Small intestine (tissue), 7 donors: ENCODE measurements at regions not wholly inside any gene's neighbourhood (a gene's known extent, or its start where the extent isn't known, plus 50 kb on each side); places are given as distances from the start of the nearest gene placed in this dataset.
A peak's percentile ranks its signal among the peaks of the same experiment; 100 is the strongest.
"Not testable (repeated sequence)": the region's sequence is repeated elsewhere in the genome, so short reads cannot be mapped to it uniquely, and the experiment has no call there.

ENCODE experiments used
- DNase-seq, 2 donors: peaks; one replicate each; pipeline versions ENCODE4 v3.0.0 to v3.0.0-alpha.2; 2013
- FAIRE-seq: peaks from 2 replicates; lab custom pipeline; 2012; peaks lifted over from hg19 to GRCh38; lab: Jason Lieb, UNC
- H3K27ac ChIP-seq, 3 donors: one replicate each; pipeline ENCODE4 v1.5.1; 2013; ENCODE audit warnings: low read length in 2 of 3, mild to moderate bottlenecking in 2 of 3, control low read depth in 1 of 3, inconsistent platforms in 1 of 3, low read depth in 1 of 3, moderate library complexity in 1 of 3
- H3K27me3 ChIP-seq, 3 donors: one replicate each; pipeline ENCODE4 v1.6.1; 2013; ENCODE audit warnings: low read length in 3 of 3, inconsistent platforms in 1 of 3; ENCODE audit not compliant: control insufficient read depth in 3 of 3, insufficient read depth in 3 of 3
- H3K36me3 ChIP-seq, 3 donors: one replicate each; pipeline ENCODE4 v1.6.1; 2013; ENCODE audit warnings: low read length in 3 of 3, inconsistent platforms in 1 of 3, low read depth in 1 of 3, mild to moderate bottlenecking in 1 of 3, moderate library complexity in 1 of 3; ENCODE audit not compliant: control insufficient read depth in 3 of 3, insufficient read depth in 2 of 3
- H3K4me1 ChIP-seq, 3 donors: one replicate each; pipeline ENCODE4 v1.6.1; 2013; ENCODE audit warnings: low read length in 2 of 3, inconsistent platforms in 1 of 3, low read depth in 1 of 3, mild to moderate bottlenecking in 1 of 3, moderate library complexity in 1 of 3; ENCODE audit not compliant: control insufficient read depth in 3 of 3, insufficient read depth in 2 of 3
- H3K4me3 ChIP-seq, 3 donors: one replicate each; pipeline ENCODE4 v1.5.1; 2013; ENCODE audit warnings: low read length in 3 of 3, control low read depth in 1 of 3, inconsistent platforms in 1 of 3, low read depth in 1 of 3, mild to moderate bottlenecking in 1 of 3, moderate library complexity in 1 of 3
- H3K9me3 ChIP-seq, 2 donors: one replicate each; pipeline ENCODE4 v1.6.1; 2013; ENCODE audit warnings: low read depth in 1 of 2, low read length in 1 of 2; ENCODE audit not compliant: control insufficient read depth in 2 of 2, insufficient read depth in 1 of 2
- WGBS, 3 donors: extraction: QIAGEN DNeasy Blood & Tissue Kit; methylation state at CpG; one replicate each; pipeline ENCODE4 v1.1.7; 2013; 5-methylcytosine and 5-hydroxymethylcytosine counted together
- donor health status: healthy with polysubstance abuse.
- donor health status: control.
- donor health status: control.
- donor health status: Bipolar disorder and iron deficiency.
- donor health status: healthy.

DNA sequence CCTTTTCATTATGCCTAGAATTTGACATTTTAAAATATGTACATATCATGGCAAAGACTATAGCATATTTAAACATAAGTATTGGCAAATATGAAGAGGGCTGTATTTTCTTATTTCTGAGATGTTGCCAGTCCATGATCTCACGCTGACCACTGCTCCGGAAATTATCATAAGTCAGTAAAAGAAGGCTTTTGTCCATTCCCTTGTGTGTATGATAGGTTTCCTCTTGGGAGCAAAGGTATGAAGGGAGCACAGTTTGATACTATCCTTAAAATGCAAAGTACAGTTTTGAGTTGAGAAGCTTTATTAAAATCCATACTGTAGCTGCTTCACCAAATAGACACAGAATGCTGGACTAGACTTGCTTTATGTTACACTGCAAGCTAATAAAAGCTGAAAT lies 52.6 kb upstream of the AGA start:
- no peaks in the 10 kb centered on the region for H3K4me1 ChIP-seq
- H3K4me3 ChIP-seq = no peak overlapping the region
- DNase-seq = no peak
- H3K9me3 ChIP-seq = peaks cover 0 to 3% of the 10 kb centered on the region in 2 donors
- FAIRE-seq = no peak
- no peaks in the 10 kb centered on the region for H3K36me3 ChIP-seq
- no peak overlapping the region for H3K27ac ChIP-seq
- no peaks in the 10 kb centered on the region for H3K27me3 ChIP-seq
- WGBS, 3 donors = 93 to 98% (median 94%) methylated on average over 2 of the region's 2 CpGs

DNA sequence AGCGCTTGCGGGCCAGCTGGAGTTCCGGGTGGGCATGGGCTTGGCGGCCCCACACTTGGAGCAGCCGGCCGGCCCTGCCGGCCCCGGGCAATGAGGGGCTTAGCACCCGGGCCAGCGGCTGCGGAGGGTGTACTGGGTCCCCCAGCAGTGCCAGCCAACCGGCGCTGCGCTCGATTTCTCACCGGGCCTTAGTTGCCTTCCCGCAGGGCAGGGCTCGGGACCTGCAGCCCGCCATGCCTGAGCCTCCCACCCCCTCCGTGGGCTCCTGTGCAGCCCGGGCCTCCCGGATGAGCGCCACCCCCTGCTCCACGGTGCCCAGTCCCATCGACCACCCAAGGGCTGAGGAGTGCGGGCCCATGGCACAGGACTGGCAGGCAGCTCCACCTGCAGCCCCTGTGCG lies 53.4 kb upstream of the AGA start:
- WGBS, 3 donors = 90 to 97% (median 97%) methylated on average over 12 to 27 of the region's 27 CpGs
- H3K27ac ChIP-seq, DNase-seq, FAIRE-seq, H3K9me3 ChIP-seq, H3K36me3 ChIP-seq, H3K4me3 ChIP-seq, H3K27me3 ChIP-seq, H3K4me1 ChIP-seq: not testable (repeated sequence)

GRCh38 chr4:177499537-177499936 lies 57.3 kb upstream of the AGA start:
- no peaks in the 10 kb centered on the region for H3K36me3 ChIP-seq
- FAIRE-seq (no peak), DNase-seq (no peak)
- H3K27ac ChIP-seq = no peak overlapping the region
- WGBS, 3 donors = 90 to 95% (median 93%) methylated on average over 14 of the region's 14 CpGs
- H3K9me3 ChIP-seq = peaks cover 0 to 10% of the 10 kb centered on the region in 2 donors
- no peaks in the 10 kb centered on the region for H3K27me3 ChIP-seq
- no peak overlapping the region for H3K4me3 ChIP-seq
- H3K4me1 ChIP-seq = no peaks in the 10 kb centered on the region

DNA sequence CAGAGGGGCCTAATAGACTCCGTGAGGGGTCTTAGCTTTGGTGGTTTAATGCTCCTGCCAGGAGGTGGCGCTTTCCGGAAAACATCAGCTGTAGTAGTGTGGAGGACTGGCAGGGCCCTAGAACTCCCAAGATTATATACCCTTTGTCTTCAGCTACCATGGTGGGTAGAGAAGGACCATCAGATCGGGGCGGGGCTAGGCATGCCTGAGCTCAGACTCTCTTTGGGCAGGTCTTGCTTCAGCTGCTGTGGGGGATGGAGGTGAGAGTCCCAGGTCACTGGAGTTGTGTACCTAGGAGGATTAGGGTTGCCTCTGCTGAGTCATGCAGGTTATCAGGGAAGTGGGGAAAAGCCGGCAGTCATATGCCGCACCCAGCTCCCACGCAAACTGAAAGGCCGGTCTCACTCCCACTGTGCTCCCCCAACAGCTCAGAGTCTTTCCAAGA lies 63.0 kb upstream of the AGA start:
- peaks cover 0 to 22% (median 3%) of the 10 kb centered on the region in 3 donors for H3K4me1 ChIP-seq
- no peak overlapping the region for H3K4me3 ChIP-seq
- H3K9me3 ChIP-seq = peaks cover 0 to 4% of the 10 kb centered on the region in 2 donors
- no peaks in the 10 kb centered on the region for H3K27me3 ChIP-seq
- no peak overlapping the region for H3K27ac ChIP-seq
- no peaks in the 10 kb centered on the region for H3K36me3 ChIP-seq
- DNase-seq (peak; percentile 41 to 73), FAIRE-seq (no peak)
- WGBS, 3 donors = 53 to 83% (median 74%) methylated on average over 9 of the region's 9 CpGs

- peaks cover 0 to 27% (median 3%) of the 10 kb centered on the region in 3 donors for H3K4me1 ChIP-seq
- DNase-seq (no peak), FAIRE-seq (no peak)
- no peaks in the 10 kb centered on the region for H3K27me3 ChIP-seq
- 89 to 94% (median 93%) methylated on average over 6 of the region's 6 CpGs for WGBS, 3 donors
- H3K27ac ChIP-seq = no peak overlapping the region
- H3K36me3 ChIP-seq = no peaks in the 10 kb centered on the region
- H3K9me3 ChIP-seq = no peaks in the 10 kb centered on the region
- no peak overlapping the region for H3K4me3 ChIP-seq
These were observed 66.4 kb upstream of the AGA start for GRCh38 chr4:177508662-177509061.

DNA sequence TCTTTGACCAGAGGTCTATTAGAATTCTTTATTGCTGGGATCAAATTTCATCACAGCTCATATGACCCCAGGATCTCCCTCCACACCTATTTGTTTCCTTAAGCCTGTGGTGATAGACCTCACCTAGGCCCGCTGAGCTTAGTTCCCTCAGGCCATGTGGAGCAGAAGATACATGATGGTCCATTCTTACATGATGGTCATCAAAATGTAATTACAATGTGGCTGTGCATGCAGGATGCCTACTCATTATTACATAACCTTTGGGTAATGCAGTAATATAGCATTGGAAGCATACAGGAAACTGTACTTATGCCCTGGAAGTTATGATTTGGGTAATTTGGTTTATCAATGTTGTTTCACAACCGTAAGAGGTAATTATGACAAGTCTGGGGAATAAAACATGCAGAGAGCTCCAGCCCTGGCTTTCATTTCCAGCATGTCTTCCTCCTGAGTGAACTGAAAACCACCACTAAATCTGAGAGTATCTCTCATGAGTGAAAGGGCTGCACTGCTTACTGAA lies 67.0 kb upstream of the AGA start:
- H3K4me3 ChIP-seq = no peak overlapping the region
- no peaks in the 10 kb centered on the region for H3K36me3 ChIP-seq
- H3K27me3 ChIP-seq = no peaks in the 10 kb centered on the region
- FAIRE-seq (no peak), DNase-seq (peak; percentile 62 to 72)
- H3K9me3 ChIP-seq = no peaks in the 10 kb centered on the region
- H3K27ac ChIP-seq = peak overlapping the region in 1 of 3 donors; percentile 14
- H3K4me1 ChIP-seq = peaks cover 0 to 27% (median 3%) of the 10 kb centered on the region in 3 donors
- 18 to 53% (median 49%) methylated on average over 2 of the region's 2 CpGs for WGBS, 3 donors

GRCh38 chr4:177511611-177512010 lies 69.4 kb upstream of the AGA start:
- no peak overlapping the region for H3K4me3 ChIP-seq
- H3K27ac ChIP-seq = peak overlapping the region in 1 of 3 donors; percentile 13
- no peaks in the 10 kb centered on the region for H3K27me3 ChIP-seq
- H3K4me1 ChIP-seq = peaks cover 0 to 20% (median 2%) of the 10 kb centered on the region in 3 donors
- H3K36me3 ChIP-seq = no peaks in the 10 kb centered on the region
- no peaks in the 10 kb centered on the region for H3K9me3 ChIP-seq
- FAIRE-seq (no peak), DNase-seq (peak; percentile 92)
- 14 to 65% (median 37%) methylated on average over 3 of the region's 3 CpGs for WGBS, 3 donors

DNA sequence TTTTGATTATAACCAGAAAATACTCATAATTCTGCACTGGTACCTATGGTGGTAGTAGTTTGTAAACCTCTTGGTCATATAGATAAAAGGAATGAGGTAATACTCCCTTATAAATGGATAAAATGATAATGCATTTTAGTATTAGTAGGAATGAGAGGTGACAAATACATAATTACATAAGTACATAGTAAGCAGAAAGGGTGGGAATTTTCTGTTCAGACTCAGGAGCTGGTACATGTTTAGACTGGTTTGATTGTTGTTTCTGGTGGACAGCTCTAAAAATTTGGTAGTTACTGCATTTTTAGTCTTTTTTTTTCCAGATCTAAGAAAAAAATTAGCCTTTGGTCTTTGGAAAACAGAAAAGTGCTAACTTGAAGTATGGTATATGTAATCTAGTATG lies 70.4 kb upstream of the AGA start:
- DNase-seq (no peak), FAIRE-seq (no peak)
- H3K4me1 ChIP-seq = peaks cover 0 to 20% (median 2%) of the 10 kb centered on the region in 3 donors
- no peaks in the 10 kb centered on the region for H3K9me3 ChIP-seq
- H3K27ac ChIP-seq = no peak overlapping the region
- H3K36me3 ChIP-seq = no peaks in the 10 kb centered on the region
- H3K4me3 ChIP-seq = no peak overlapping the region
- no peaks in the 10 kb centered on the region for H3K27me3 ChIP-seq

DNA sequence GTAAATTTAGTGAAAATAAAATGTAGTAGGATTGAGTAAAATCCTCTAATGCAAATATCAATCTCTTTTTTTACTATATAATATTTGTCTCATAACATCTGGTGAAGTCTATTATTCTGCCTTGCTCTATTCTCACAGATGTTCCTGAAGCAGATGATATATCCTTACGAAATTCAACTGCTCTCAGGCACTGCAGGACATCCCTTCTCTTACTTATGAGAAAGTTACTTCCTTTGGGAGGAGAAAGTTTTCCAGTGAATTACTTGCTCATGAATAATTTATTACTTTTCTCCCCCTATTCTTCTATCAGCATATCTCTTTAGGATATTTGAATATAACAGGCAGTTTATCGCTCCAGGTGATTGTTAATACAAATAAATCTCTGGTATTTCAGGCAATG lies 75.6 kb upstream of the AGA start:
- DNase-seq (no peak), FAIRE-seq (no peak)
- 89 to 93% (median 93%) methylated on average over 2 of the region's 2 CpGs for WGBS, 3 donors

More for the DNA sequence above, 75.6 kb upstream of the AGA start:
- Histone ChIP-seq H3K4me1 (no peaks in the 10 kb centered on the region), H3K27ac (no peak overlapping the region), H3K36me3 (no peaks in the 10 kb centered on the region), H3K27me3 (no peaks in the 10 kb centered on the region), H3K4me3 (no peak overlapping the region), H3K9me3 (no peaks in the 10 kb centered on the region)
